H54 (cell line): ENCODE measurements at regions not wholly inside any gene's neighbourhood (a gene's known extent, or its start where the extent isn't known, plus 50 kb on each side); places are given as distances from the start of the nearest gene placed in this dataset.
A peak's percentile ranks its signal among the peaks of the same experiment; 100 is the strongest.

Experiments used
- DNase-seq: peaks from one replicate; pipeline ENCODE4 v3.0.0; 2011; ENCODE audit warnings: low spot score, mixed read lengths; ENCODE audit not compliant: insufficient read length
- FAIRE-seq: peaks from 3 replicates; lab custom pipeline; 2011; peaks lifted over from hg19 to GRCh38; lab: Jason Lieb, UNC
- POLR2A ChIP-seq: IDR thresholded peaks from 2 replicates; pipeline ENCODE4 v1.6.1; 2011; ENCODE audit warnings: low read depth, mild to moderate bottlenecking, low read length

DNA sequence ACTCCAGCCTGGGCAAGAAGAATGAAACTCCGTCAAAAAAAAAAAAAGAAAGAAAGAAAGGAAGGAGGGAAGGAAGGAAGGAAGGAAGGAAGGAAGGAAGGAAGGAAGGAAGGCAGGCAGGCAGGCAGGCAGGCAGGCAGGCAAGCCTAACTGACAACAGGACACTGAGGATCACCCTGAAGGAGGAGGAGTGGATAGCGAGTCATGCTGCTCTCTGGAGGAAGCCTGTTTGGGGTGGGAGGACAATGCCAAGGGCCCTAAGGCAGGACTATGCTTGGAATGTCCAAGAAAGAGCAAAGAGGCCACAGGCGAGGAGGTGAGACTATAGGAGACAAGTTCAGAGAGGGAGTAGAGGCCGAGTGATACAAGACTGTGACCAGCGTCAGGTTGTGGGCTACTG lies 107.0 kb upstream of the PARD3 start:
- FAIRE-seq (no peak), DNase-seq (peak; percentile 26)
- no peak for TF ChIP-seq POLR2A

DNA sequence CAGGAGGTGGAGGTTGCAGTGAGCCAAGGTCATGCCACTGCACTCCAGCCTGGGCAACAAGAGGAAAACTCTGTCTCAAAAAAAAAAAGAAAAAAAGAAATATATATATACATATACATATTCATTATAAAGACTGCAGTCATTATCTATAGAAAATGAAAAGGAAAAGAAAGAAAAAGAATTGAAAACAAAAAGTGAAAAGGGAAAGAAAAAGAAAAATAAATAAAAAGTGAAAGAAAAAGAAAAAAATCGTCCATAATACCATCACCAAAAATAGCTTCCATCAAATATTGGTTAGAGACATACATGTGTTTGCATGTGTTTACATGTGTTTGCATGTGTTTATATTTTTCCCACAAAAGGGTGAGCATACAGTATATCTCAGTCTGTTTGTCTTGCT lies 105.5 kb upstream of the PARD3 start:
- no peak for DNase-seq
- no peak for FAIRE-seq
- no peak for TF ChIP-seq POLR2A

DNA sequence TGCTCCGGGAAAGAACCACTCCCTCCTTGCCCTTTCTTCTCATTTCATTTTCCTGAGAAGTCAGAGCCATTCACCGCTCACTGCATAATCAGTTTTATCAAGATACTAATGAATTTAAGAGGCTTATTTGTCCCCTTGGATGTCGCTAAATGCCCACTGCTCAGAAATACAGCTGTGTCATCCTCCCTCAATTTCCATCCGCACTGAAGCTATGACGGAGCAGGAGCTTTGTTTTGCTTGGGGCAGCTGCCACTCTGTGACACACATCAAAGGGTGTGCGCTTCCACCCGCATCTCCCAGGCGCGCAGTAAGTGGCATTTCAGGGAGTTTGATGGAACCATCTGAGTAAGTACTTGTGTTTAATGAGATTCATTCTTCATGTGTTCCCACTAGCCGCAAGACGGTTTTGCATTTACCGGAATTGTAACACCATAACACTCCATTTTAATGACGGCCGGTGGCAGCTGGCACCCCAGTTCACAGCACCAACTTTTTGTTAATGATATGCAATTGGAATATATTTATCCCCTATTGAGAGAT lies 103.8 kb upstream of the PARD3 start:
- DNase-seq: no peak
- TF ChIP-seq POLR2A: no peak
- FAIRE-seq: no peak

DNA sequence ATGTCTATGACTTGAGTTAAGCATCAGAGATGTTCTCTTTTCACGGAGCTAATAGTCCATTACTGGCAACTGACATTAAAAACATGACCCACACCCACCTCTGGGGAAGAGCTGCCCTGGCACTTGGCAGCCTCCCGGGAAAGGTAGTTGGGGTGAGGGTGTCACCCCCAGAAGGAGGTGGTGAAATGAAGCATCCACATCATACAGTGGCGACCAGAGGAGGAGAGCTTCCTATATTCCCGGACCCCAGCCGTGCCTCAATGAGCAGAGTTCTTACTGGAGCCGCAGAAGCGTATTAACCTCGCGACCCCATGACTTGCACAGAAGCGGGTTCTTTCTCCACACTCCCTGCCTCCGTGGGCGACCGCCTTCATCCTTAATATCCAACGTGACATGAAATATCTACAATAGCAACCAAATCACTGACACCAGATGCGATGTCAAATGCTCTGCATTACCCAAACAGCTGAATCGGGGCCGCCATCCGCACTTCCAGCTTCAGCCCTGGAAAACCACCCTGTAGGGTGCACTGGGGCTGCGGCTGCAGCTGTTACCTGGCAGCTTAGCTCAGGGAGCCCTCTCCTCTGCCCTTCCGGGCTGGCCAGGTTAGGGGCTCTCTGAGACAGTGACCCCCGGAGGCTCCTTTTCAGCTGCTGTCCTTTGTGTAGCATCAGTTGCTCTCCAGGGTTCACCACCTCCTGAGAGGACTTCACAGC lies 103.1 kb upstream of the PARD3 start:
- FAIRE-seq (no peak), DNase-seq (no peak)
- TF ChIP-seq POLR2A: no peak

DNA sequence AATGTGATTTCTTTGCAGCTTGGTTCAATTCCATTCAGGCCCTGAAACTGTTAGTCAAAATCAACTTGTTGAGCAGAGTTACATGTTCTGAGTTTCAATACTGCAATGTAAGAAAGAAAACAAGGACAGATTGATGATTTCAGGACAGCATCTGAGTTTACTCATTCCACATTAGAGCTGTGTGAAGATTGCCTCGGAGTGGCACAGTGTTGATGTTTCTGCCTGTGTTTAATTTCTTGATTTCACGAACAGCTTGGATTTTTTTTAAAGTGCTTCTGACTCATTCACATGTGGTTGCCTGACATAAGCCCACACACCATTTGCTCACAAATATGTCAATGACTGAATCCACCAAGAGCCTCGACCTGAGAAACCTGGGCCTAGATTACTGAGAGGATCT lies 101.2 kb upstream of the PARD3 start:
- FAIRE-seq: peak; percentile 84
- no peak for TF ChIP-seq POLR2A
- DNase-seq: peak; percentile 34

DNA sequence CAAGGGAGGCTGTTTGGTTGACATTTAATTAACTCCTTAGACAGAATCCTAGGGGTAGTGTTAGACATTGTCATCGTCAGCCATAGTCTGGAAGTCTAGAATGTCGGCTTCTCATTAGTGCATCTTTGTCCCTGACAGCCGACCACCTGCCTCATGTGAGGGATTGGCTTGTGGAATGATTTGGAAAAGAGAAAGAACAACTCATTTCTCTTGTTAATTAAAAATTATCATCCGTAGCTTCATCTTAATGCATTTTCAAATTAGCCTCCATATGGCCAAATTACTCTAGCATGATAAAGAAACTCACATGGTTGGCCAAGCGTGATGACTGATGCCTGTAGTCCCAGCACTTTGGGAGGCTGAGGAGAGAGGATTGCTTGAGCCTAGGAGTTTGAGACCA lies 97.7 kb upstream of the PARD3 start:
- no peak for TF ChIP-seq POLR2A
- DNase-seq (no peak), FAIRE-seq (no peak)

DNA sequence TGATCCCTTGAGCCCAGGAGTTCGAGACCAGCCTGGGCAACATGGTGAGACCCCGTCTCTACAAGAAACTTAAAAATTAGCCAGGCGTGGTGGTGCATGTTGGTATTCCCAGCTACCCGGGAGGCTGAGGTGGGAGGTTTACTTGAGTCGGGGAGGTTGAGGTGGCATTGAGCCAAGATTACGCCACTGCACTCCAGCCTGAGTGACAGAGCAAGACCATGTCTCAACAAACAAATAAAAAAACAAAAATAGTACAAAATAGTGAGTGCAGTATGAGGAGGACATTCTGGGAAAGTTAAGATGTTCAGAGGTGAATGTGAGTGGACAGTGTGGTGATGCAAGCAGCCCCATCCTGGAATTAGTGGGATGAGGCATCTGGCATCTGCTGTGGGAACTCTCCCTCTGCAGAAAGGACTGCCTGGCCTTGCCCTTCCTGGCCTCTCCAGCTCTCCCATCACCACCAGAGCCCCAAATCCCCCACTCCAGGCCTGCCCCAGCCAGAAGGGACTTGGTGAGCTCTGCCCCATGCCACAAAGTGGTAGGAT lies 96.6 kb upstream of the PARD3 start:
- FAIRE-seq: no peak
- TF ChIP-seq POLR2A: no peak
- DNase-seq: no peak

DNA sequence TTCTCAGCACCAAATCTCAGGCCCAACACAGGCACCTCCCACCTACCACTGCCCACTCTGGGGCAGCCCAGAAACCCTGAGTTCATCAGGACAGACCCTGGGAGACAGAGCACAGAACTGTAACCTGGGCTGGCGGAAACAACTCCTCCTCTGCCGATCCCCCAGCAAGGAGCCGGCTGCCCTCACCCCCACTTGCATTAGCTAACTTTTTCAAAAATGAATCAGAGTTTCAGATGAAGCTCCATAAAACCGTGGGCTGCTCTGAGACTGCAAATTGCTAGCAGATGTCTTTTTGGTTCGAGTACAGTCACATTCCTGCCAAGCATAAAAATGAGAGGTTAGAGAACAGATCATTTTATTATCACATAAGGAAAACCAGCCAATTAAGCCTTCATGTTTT lies 93.4 kb upstream of the PARD3 start:
- TF ChIP-seq POLR2A: no peak
- FAIRE-seq: no peak
- no peak for DNase-seq

DNA sequence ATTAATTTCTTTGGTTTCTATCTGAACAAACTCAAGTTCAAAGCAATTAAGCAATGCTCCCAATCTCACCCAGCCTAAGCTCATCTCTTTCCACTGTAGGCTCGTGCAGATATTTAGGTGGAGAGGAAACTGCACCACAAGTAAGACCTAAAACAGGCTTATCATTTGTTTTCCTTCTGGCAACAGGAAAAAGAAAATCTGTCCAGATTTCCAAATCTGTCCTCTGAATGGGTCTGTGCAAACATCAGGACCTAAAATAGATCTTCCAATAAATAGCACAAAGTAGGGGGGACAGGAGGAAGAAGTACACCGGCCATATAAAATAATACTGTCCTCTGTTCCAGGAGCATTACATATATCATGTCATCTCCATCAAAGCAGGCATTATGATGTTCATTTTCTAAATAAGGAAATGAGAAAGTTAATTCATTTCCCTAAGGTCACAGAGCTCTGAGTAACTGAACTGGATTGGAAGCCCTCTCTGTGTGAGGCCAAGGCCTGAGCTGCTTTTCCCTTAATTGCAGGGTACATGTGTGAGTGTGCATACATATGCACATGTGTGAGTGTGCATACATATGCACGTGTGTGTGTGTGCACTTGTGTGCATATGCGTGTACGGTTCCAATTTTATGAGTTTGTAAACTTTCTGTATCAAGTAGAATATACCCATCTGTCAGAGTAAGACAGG lies 92.8 kb upstream of the PARD3 start:
- no peak for TF ChIP-seq POLR2A
- FAIRE-seq: no peak
- DNase-seq: no peak

DNA sequence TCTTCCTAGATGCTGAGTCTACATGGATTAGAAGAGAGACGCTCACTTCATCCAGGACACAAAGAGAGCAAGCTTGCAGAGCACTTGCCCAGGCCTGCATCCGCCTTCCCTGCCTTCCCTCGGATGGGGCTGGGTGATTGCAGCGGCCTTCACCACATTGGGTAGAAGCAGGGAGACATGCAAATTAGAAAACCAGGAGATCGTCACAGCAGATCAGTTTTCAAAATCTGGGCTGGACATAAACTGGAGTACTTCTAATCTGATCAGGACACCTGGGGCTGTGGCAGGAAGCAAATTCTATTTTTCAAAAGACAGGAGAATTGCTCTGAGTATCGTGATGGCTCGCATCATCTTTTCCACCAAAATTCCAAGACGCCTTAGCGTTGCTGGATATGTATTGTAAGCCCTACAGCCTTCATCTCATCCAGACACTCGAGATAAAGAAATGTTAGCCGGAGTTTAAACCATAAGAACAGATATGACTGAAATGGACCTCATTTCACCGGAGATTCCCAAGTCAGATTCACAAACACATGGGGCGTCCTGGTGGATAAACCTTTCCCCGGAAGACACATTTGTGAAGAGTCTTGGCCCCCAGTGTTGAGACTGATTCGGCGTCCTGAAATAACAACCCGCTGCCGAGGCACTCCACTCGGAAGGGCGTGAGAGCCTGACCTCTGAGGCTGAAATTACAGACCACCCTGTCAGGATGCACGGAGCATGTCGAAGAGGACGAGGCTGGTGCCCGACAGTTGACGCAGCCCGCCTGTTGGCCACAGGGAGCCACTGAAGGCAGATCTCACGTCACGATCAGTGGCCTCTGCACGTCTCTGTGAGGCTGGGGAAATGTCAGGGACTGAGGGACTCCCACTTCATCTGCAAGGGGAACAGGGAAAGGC lies 91.2 kb upstream of the PARD3 start:
- DNase-seq (no peak), FAIRE-seq (no peak)
- no peak for TF ChIP-seq POLR2A

DNA sequence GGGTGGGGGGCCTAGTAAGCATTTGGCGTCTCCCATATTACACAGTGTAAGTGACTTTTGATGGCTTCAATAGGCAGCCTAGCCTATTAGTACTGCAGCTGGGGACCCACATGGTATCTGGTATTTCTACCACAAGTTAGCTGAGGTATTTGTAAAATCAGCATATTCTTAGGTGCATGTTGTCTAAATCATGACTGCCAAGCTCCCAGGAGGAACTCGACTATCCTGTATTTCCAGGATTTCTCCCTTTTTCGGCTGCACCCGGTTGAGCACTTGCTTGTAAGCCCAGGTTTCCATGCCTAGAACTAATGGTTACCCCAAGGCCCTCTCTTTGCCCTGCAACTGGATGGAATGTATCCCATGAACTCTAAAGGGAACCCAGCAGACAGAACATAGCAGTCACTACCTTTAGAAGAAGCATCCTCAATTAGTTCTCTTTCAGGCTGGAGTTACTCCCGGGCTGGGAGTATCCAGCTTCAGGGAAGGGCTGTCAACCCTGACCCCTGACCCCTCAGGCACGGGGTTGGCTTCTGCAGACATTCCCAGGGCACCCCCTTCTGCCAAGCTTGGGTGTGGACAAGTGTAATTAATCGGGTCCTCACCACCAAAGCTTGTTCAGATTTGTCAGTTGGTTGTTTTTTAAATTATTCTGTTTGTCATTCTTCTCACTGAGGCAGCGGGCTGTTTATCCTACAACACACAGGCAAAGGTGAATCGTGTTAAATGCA lies 90.3 kb upstream of the PARD3 start:
- DNase-seq: no peak
- TF ChIP-seq POLR2A: no peak
- no peak for FAIRE-seq

DNA sequence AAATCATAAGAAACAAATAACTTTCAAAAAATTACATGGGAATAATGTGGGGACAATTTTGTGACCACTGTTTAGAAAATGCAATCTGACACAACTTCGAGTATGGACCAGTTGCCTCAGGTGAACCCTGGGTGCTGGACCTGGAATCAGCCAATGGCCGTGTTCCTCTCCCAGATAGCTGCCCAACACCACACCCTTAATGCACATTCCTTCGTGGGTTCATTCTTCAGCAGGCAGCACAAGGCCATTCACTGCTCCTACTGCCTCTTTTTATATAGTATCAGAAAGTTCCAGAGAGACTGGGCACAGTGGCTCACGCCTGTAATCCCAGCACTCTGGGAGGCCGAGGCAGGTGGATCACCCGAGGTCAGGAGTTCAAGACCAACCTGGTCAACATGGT lies 89.1 kb upstream of the PARD3 start:
- DNase-seq (no peak), FAIRE-seq (no peak)
- no peak for TF ChIP-seq POLR2A

DNA sequence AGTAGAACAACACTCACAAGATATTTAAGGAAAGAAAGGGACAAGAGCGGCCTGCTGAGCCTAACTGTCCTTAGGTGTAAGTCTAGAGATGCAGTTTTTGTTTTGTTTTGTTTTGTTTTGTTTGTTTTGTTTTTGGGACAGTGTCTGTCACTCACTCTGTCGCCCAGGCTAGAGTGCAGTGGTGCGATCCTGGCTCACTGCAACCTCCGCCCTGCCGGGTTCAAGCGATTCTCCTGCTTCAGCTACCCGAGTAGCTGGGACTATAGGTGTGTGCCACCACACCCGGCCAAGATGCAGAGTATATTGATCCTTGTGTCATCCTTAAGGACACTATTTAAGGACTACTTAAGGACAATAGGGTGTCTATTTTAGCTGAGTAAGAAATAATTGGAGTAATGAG lies 84.1 kb upstream of the PARD3 start:
- FAIRE-seq (no peak), DNase-seq (no peak)
- no peak for TF ChIP-seq POLR2A
